ENCODE measurements at regions not wholly inside any gene's neighbourhood (a gene's known extent, or its start where the extent isn't known, plus 50 kb on each side); places are given as distances from the start of the nearest gene placed in this dataset.

DNA sequence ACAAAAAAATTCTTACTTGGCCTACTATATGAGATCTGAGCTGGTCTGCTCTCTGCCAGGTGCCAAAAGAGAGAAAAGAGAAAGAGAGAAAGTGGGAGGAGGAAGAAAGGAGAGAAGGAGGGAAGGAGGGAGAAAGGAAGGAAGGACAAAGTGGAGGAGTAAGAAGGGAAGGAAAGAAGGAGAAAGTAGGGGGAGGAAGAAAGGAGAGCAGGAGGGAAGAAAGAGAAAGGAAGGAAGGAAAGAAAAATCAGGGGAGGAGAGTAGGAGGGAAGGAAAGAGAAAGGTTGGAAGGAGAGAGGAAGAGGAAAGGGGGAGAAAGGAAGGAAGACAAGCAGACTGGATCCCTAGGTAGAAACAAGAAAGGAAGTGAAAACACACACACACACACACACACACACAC is 96.8 kb downstream of the RPS29 start:
- DNase-seq (ENCODE audit: extremely low read depth, low read depth): no peak
- TF ChIP-seq, protein P1, sequence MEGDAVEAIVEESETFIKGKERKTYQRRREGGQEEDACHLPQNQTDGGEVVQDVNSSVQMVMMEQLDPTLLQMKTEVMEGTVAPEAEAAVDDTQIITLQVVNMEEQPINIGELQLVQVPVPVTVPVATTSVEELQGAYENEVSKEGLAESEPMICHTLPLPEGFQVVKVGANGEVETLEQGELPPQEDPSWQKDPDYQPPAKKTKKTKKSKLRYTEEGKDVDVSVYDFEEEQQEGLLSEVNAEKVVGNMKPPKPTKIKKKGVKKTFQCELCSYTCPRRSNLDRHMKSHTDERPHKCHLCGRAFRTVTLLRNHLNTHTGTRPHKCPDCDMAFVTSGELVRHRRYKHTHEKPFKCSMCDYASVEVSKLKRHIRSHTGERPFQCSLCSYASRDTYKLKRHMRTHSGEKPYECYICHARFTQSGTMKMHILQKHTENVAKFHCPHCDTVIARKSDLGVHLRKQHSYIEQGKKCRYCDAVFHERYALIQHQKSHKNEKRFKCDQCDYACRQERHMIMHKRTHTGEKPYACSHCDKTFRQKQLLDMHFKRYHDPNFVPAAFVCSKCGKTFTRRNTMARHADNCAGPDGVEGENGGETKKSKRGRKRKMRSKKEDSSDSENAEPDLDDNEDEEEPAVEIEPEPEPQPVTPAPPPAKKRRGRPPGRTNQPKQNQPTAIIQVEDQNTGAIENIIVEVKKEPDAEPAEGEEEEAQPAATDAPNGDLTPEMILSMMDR (IDR thresholded peaks at IDR 0.05; ENCODE audit: low read depth, low read length, missing control alignments): no peak
- no peak overlapping the region for H3K4me3 ChIP-seq (replicated peaks; ENCODE audit: low read depth, low read length)

- TF ChIP-seq, protein P1 (IDR thresholded peaks at IDR 0.05; ENCODE audit: low read depth, low read length, missing control alignments): no peak
- DNase-seq (ENCODE audit: extremely low read depth, low read depth): no peak
- H3K4me3 ChIP-seq (replicated peaks; ENCODE audit: low read depth, low read length): no peak overlapping the region
These were observed 98.9 kb downstream of the RPS29 start for GRCh38 chr14:49487238-49487637.

DNA sequence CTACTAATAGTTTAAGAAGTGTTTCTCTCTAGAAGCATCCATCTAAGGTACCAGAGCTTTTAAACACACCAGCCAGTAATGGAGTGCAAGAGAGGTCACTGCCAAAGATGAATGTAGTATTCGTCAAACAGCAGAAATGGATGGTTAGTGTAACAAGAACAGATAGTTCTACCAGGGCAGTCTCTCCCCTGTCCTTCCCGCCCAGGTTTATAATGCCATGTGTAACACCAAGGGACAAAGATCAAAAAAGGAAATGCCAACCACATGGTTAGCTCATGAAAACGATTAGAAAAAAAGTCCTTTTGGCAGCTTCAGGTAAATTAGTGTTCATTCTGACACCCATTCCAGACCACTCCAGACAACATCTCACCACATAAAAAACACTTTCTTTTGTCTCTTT is 100.9 kb downstream of the RPS29 start:
- TF ChIP-seq, protein P1 (IDR thresholded peaks at IDR 0.05; ENCODE audit: low read depth, low read length, missing control alignments): no peak
- no peak for DNase-seq (ENCODE audit: extremely low read depth, low read depth)
- H3K4me3 ChIP-seq (replicated peaks; ENCODE audit: low read depth, low read length): no peak overlapping the region

DNA sequence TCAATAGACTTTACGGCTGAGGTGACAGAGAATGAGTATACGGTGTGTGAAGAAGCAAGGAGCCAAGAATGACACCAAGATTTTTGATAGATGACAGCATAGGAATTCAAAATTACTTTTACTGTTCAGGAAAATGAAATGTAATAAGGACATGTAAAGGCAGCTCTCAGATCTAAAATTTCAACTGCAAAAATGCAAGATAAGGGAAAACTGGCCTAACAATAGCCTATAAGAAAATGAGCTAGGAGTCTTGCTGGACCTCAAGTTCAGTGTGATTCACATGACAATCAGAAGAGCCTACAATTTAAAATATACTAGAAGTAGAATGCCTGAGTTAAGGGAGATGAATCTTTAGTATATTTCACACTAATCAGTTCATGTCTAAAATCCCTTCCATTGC is 102.0 kb downstream of the RPS29 start:
- no peak overlapping the region for H3K4me3 ChIP-seq (replicated peaks; ENCODE audit: low read depth, low read length)
- no peak for DNase-seq (ENCODE audit: extremely low read depth, low read depth)
- TF ChIP-seq, protein P1 (IDR thresholded peaks at IDR 0.05; ENCODE audit: low read depth, low read length, missing control alignments): no peak

DNA sequence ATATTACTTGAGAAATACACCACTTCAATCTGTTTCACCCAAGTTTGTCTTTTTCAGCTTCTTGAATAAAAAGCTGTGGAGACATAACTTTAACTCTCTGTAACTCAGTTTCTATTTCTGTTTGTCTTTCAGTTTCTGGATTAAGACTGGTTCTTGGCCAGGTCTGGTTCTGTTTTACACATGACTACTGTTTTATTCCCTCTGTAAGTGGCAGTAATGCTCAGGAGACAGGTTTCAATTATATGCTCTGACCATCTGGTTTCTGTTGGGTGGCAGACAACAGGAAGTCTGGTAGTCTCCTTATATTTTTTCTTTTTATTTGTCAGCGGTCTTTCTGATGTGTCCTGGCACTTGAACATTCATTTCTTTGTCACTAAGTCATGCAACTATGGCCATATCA is 102.9 kb downstream of the RPS29 start:
- DNase-seq (ENCODE audit: extremely low read depth, low read depth): no peak
- H3K4me3 ChIP-seq (replicated peaks; ENCODE audit: low read depth, low read length): no peak overlapping the region
- TF ChIP-seq, protein P1 (IDR thresholded peaks at IDR 0.05; ENCODE audit: low read depth, low read length, missing control alignments): no peak

DNA sequence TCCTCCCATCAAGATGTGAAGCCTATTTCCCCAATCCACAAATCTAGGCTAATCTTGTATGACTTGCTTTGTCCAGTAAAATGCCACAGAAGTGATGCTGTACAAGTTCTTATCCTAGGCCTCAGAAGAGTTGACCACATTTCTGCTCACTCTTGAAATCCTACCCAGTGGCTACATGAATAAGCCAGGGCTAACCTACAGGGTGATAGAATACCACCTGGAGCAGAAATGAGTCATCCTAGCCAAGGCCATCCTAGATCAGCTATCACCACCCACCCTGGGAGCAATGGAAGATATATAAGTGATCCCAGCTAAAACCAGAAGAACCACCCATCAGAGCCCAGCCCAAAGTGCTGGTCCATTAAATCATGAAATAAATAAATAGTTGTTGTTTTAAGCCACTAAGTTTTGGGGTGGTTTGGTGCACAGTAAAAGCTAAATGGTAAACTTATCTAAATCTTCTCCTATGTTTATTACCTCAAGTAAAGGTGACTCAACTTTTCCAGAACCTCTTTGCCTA is 105.1 kb downstream of the RPS29 start:
- H3K4me3 ChIP-seq (replicated peaks; ENCODE audit: low read depth, low read length): no peak overlapping the region
- no peak for DNase-seq (ENCODE audit: extremely low read depth, low read depth)
- TF ChIP-seq, protein P1 (IDR thresholded peaks at IDR 0.05; ENCODE audit: low read depth, low read length, missing control alignments): no peak
